ENCODE measurements at regions not wholly inside any gene's neighbourhood (a gene's known extent, or its start where the extent isn't known, plus 50 kb on each side); places are given as distances from the start of the nearest gene placed in this dataset.
"Not testable (repeated sequence)": the region's sequence is repeated elsewhere in the genome, so short reads cannot be mapped to it uniquely, and the experiment has no call there.

GRCh38 chr5:91963166-91963565, 580.0 kb upstream of the ARRDC3 start:
- DNase-seq = no peak

GRCh38 chr5:91957666-91958065, 574.5 kb upstream of the ARRDC3 start:
- no peak for DNase-seq

- DNase-seq = no peak
Observed at GRCh38 chr5:91956738-91957137, 573.6 kb upstream of the ARRDC3 start.

GRCh38 chr5:91955610-91956009, 572.5 kb upstream of the ARRDC3 start:
- no peak for DNase-seq

GRCh38 chr5:91954136-91954535, 571.0 kb upstream of the ARRDC3 start:
- no peak for DNase-seq

GRCh38 chr5:91950328-91950727, 567.2 kb upstream of the ARRDC3 start:
- DNase-seq = no peak

- no peak for DNase-seq
Observed at GRCh38 chr5:91946870-91947269, 563.8 kb upstream of the ARRDC3 start.

GRCh38 chr5:91941588-91941987, 558.5 kb upstream of the ARRDC3 start:
- DNase-seq = no peak

- no peak for DNase-seq
Observed at GRCh38 chr5:91938441-91938840, 555.3 kb upstream of the ARRDC3 start.

GRCh38 chr5:91937121-91937520, 554.0 kb upstream of the ARRDC3 start:
- DNase-seq = no peak

GRCh38 chr5:91929522-91929817, 546.4 kb upstream of the ARRDC3 start:
- DNase-seq = no peak

GRCh38 chr5:91928754-91929521, 545.8 kb upstream of the ARRDC3 start:
- DNase-seq = no peak

- no peak for DNase-seq
Observed at GRCh38 chr5:91927439-91927838, 544.3 kb upstream of the ARRDC3 start.

GRCh38 chr5:91925249-91925648, 542.1 kb upstream of the ARRDC3 start:
- DNase-seq = no peak

GRCh38 chr5:91917037-91917814, 534.1 kb upstream of the ARRDC3 start:
- not testable (repeated sequence) for DNase-seq

GRCh38 chr5:91910655-91911054, 527.5 kb upstream of the ARRDC3 start:
- no peak for DNase-seq

- no peak for DNase-seq
Observed at GRCh38 chr5:91910247-91910646, 527.1 kb upstream of the ARRDC3 start.

GRCh38 chr5:91906494-91906893, 523.4 kb upstream of the ARRDC3 start:
- DNase-seq = no peak

GRCh38 chr5:91906027-91906426, 522.9 kb upstream of the ARRDC3 start:
- DNase-seq = no peak

GRCh38 chr5:91898898-91899297, 515.8 kb upstream of the ARRDC3 start:
- DNase-seq = no peak

- DNase-seq = no peak
Observed at GRCh38 chr5:91898019-91898418, 514.9 kb upstream of the ARRDC3 start.

- DNase-seq = no peak
Observed at GRCh38 chr5:91888810-91889209, 505.7 kb upstream of the ARRDC3 start.

Data from amygdala (tissue), 56 donors.